ENCODE measurements at regions not wholly inside any gene's neighbourhood (a gene's known extent, or its start where the extent isn't known, plus 50 kb on each side); places are given as distances from the start of the nearest gene placed in this dataset.
"Not testable (repeated sequence)": the region's sequence is repeated elsewhere in the genome, so short reads cannot be mapped to it uniquely, and the experiment has no call there.

- H3K4me3 ChIP-seq (ENCODE audit: low read depth, low read length), result no peak overlapping the region
- DNase-seq (ENCODE audit: low read depth), result no peak
- no peak for TF ChIP-seq CTCF (conservative IDR thresholded peaks at IDR 0.05; ENCODE audit: low read depth, low read length)
Measured at GRCh38 chr10:7039859-7040258, 371.0 kb downstream of the SFMBT2 start.

DNA sequence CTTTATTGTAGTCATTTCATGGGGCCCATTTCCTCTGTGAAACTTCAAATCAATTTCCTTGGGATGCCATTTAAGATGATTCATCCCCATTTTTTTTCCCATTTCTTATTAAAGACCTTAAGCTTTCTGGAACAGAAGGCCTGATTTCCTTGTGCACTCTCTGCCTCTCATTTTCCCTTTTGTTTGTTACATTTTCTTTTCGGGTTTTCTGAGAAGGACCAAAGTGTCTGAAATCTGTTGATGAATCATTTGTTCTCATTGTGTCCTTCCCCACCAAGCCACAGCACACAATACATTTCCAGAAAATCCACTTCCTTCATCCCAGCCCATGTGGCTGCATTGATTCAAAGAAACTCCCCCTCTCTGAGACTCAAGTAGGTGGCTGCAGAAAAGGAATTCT is 372.4 kb downstream of the SFMBT2 start:
- TF ChIP-seq CTCF (conservative IDR thresholded peaks at IDR 0.05; ENCODE audit: low read depth, low read length), result no peak
- DNase-seq (ENCODE audit: low read depth), result no peak
- no peak overlapping the region for H3K4me3 ChIP-seq (ENCODE audit: low read depth, low read length)

- not testable (repeated sequence) for H3K4me3 ChIP-seq (ENCODE audit: low read depth, low read length); DNase-seq (ENCODE audit: low read depth)
Measured at GRCh38 chr10:7037434-7037833, 373.4 kb downstream of the SFMBT2 start.

- no peak for DNase-seq (ENCODE audit: low read depth)
- H3K4me3 ChIP-seq (ENCODE audit: low read depth, low read length), result no peak overlapping the region
- TF ChIP-seq CTCF (conservative IDR thresholded peaks at IDR 0.05; ENCODE audit: low read depth, low read length), result no peak
Measured at GRCh38 chr10:7036951-7037350, 373.9 kb downstream of the SFMBT2 start.

- DNase-seq (ENCODE audit: low read depth), result no peak
- TF ChIP-seq CTCF (conservative IDR thresholded peaks at IDR 0.05; ENCODE audit: low read depth, low read length), result no peak
- no peak overlapping the region for H3K4me3 ChIP-seq (ENCODE audit: low read depth, low read length)
Measured at GRCh38 chr10:7035126-7035761, 375.6 kb downstream of the SFMBT2 start.

DNA sequence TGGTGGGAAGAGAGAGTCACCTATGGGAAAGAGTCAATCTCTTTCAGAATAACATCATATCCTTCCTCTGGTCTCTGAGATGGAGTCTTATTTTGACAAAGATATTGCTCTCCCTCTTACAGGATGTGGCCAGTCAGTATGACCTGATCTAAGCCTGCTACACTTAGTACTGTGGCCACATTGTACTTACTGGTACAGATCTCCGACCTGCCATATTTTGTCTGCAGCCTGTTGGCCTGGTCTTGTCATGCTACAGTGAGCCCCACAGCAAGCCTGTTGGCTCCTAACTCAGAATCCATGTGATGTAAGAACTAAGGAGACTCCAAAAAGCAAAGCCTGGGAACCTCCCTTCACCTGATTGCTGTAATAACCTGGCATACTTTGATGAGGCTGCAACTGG is 377.8 kb downstream of the SFMBT2 start:
- TF ChIP-seq CTCF (conservative IDR thresholded peaks at IDR 0.05; ENCODE audit: low read depth, low read length), result no peak
- H3K4me3 ChIP-seq (ENCODE audit: low read depth, low read length), result no peak overlapping the region
- no peak for DNase-seq (ENCODE audit: low read depth)

DNA sequence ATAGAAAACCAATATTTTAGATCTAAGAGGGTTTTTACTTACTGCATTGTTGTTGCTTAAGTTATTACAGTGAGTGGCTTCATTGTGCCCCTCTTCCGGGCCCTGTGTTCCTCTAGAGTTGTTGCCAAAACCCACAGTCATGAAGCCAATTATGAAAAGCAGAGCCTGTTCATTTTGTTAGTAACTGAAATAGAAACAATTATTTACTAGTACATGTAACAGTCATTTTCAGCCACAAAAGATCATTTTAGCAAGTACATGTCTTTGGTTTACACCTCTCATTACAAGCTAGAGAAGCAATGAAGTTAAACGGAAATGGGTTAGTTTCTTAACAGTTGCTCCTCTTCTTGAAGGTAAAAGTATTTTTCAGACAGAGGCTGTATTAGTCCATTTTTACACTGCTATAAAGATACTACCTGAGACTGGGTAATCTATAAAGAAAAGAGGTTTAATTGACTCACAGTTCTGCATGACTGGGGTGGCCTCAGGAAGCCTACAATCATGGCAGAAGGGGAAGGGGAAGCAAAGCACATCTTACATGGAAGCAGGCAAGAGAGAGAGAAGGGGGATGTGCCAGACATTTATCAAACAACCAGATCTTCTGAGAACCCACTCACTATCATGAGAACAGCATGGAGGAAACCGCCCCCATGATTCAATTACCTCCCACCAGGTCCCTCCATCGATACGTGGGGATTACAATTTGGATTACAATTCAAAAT is 380.5 kb downstream of the SFMBT2 start:
- no peak overlapping the region for H3K4me3 ChIP-seq (ENCODE audit: low read depth, low read length)
- DNase-seq (ENCODE audit: low read depth), result no peak

More for the DNA sequence above, 380.5 kb downstream of the SFMBT2 start:
- TF ChIP-seq CTCF (conservative IDR thresholded peaks at IDR 0.05; ENCODE audit: low read depth, low read length), result no peak
